SK-N-SH treated with all-trans-retinoic acid at 6 μM for 48 hours (cell line): ENCODE measurements at regions not wholly inside any gene's neighbourhood (a gene's known extent, or its start where the extent isn't known, plus 50 kb on each side); places are given as distances from the start of the nearest gene placed in this dataset.
A peak's percentile ranks its signal among the peaks of the same experiment; 100 is the strongest.

Experiments
- ATAC-seq: fragments of 200-7000 bp; cut with Tn5 transposase; 3 replicates; pipeline ENCODE4 v1.9.1; 2020; ENCODE audit warnings: mild to moderate bottlenecking, moderate library complexity
- ARNTL ChIP-seq: fragments of 450-650 bp; formaldehyde crosslinking; IDR thresholded peaks from 2 replicates; pipeline ENCODE4 v1.5.0; 2020; ENCODE audit warnings: low read depth, mild to moderate bottlenecking, moderate library complexity, borderline replicate concordance
- CSDC2 ChIP-seq: fragments of 250-450 bp; sonication (Bioruptor Pico); IDR thresholded peaks from 2 replicates; pipeline ENCODE4 v1.5.0; 2020; ENCODE audit warnings: mild to moderate bottlenecking, moderate library complexity
- ESRRG ChIP-seq: fragments of 250-450 bp; sonication (Bioruptor Pico); IDR thresholded peaks from 2 replicates; pipeline ENCODE4 v1.6.1; 2021; ENCODE audit warnings: mild to moderate bottlenecking
- GLIS3 ChIP-seq: fragments of 250-450 bp; sonication (Bioruptor Pico); IDR thresholded peaks from 2 replicates; pipeline ENCODE4 v1.5.0; 2020; ENCODE audit warnings: mild to moderate bottlenecking, moderate library complexity
- ISL1 ChIP-seq: fragments of 250-450 bp; sonication (Bioruptor Pico); IDR thresholded peaks from 2 replicates; pipeline ENCODE4 v2.1.2; 2022; ENCODE audit warnings: mild to moderate bottlenecking, moderate library complexity
- OSR1 ChIP-seq: fragments of 250-450 bp; sonication (Bioruptor Pico); IDR thresholded peaks from 2 replicates; pipeline ENCODE4 v1.8.0; 2022; ENCODE audit warnings: moderate library complexity, mild to moderate bottlenecking, inconsistent platforms
- PPARA ChIP-seq: fragments of 250-450 bp; sonication (Bioruptor Pico); IDR thresholded peaks from 2 replicates; pipeline ENCODE4 v1.5.0; 2020; ENCODE audit warnings: mild to moderate bottlenecking, borderline replicate concordance
- SNAI2 ChIP-seq: fragments of 250-450 bp; sonication (Bioruptor Pico); IDR thresholded peaks from 2 replicates; pipeline ENCODE4 v1.5.0; 2020; ENCODE audit warnings: mild to moderate bottlenecking, moderate library complexity
- TCF4 ChIP-seq: fragments of 250-450 bp; sonication (Bioruptor Pico); IDR thresholded peaks from 2 replicates; pipeline ENCODE4 v1.8.0; 2021; ENCODE audit warnings: mild to moderate bottlenecking, moderate library complexity, borderline replicate concordance
- TOX ChIP-seq: fragments of 250-450 bp; sonication (Bioruptor Pico); IDR thresholded peaks from 2 replicates; pipeline ENCODE4 v1.8.0; 2021; ENCODE audit warnings: mild to moderate bottlenecking, moderate library complexity, borderline replicate concordance
- ZC3H10 ChIP-seq: fragments of 250-450 bp; sonication (Bioruptor Pico); IDR thresholded peaks from 2 replicates; pipeline ENCODE4 v1.5.1; 2021; ENCODE audit warnings: mild to moderate bottlenecking, moderate library complexity
- ZFP30 ChIP-seq: fragments of 450-650 bp; formaldehyde crosslinking; IDR thresholded peaks from 2 replicates; pipeline ENCODE4 v1.5.0; 2022; ENCODE audit warnings: mild to moderate bottlenecking, moderate library complexity
- ZNF565 ChIP-seq: fragments of 450-650 bp; formaldehyde crosslinking; conservative IDR thresholded peaks from 2 replicates; pipeline ENCODE4 v1.5.0; 2020; ENCODE audit warnings: low read depth, mild to moderate bottlenecking, moderate library complexity
- ZNF70 ChIP-seq: fragments of 450-650 bp; formaldehyde crosslinking; IDR thresholded peaks from 2 replicates; pipeline ENCODE4 v1.5.0; 2020; ENCODE audit warnings: mild to moderate bottlenecking, moderate library complexity
- ZNF8 ChIP-seq: fragments of 450-650 bp; formaldehyde crosslinking; IDR thresholded peaks from 2 replicates; pipeline ENCODE4 v1.5.0; 2020; ENCODE audit warnings: mild to moderate bottlenecking, moderate library complexity
- TF ChIP-seq, protein P1 (sequence below): fragments of 250-450 bp; sonication (Bioruptor Pico); IDR thresholded peaks from 2 replicates; pipeline ENCODE4 v1.8.0; 2021; ENCODE audit warnings: low read depth, mild to moderate bottlenecking, moderate library complexity, borderline replicate concordance
- TF ChIP-seq, protein P2 (sequence below): fragments of 250-450 bp; sonication (Bioruptor Pico); IDR thresholded peaks from 2 replicates; pipeline ENCODE4 v1.8.0; 2020; ENCODE audit warnings: mild to moderate bottlenecking, moderate library complexity, borderline replicate concordance
- TF ChIP-seq, protein P3 (sequence below): fragments of 250-450 bp; sonication (Bioruptor Pico); IDR thresholded peaks from 2 replicates; pipeline ENCODE4 v1.5.0; 2020; ENCODE audit warnings: mild to moderate bottlenecking, moderate library complexity
- TF ChIP-seq, protein P4 (sequence below): fragments of 250-450 bp; sonication (Bioruptor Pico); IDR thresholded peaks from 2 replicates; pipeline ENCODE4 v1.5.1; 2021; ENCODE audit warnings: mild to moderate bottlenecking, moderate library complexity

DNA sequence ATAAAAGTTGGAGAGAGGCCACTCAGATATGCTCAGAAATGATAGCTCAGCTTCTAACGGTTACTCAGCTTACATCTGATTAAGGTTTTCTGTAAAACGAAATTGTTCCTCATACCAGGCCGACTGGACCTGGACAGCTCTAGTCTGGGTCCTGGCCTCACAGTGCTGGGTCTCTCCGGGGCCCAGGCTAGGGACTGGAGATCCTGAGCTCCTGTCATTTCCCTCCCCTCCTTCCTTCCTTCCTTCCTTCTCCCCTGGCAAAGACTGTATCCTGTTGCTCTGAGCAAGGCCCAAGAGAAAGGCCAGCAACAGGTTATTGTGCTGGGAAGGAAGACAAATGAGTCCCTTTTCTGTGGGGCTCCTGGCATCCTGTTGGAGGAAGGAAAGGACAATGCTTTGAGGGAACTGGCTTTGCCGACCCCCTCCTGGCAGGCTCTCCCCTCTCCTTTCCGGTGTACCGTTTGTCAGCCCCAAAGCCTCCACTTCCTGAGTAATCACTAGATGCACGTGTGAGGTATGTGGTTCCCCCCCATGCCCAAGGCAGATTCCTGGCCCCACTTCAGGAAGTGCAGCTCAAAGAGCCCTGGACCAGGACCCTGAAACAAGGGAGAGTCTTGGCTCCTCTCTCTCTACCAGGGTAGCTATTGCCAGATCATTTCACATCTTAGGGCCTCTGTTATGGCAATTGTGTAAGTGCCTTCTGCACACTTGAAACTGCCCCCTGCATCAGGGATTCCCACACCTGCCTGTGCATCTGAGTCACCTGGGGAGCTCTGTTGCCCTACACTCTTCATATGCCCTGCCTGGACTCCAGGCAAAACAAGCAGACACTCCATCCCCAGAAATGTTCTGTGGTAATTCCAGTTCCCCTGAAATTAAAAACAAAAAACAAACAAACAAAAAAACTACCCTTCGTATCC, 212.7 kb upstream of the FGGY start:
- ATAC-seq = peak; percentile 80
- TF ChIP-seq CSDC2 (CRISPR knock-in tag) (0 out of 2 replicates have a peak, but pooled peaks have one; percentile 28), OSR1 (CRISPR knock-in tag) (no peak)

DNA sequence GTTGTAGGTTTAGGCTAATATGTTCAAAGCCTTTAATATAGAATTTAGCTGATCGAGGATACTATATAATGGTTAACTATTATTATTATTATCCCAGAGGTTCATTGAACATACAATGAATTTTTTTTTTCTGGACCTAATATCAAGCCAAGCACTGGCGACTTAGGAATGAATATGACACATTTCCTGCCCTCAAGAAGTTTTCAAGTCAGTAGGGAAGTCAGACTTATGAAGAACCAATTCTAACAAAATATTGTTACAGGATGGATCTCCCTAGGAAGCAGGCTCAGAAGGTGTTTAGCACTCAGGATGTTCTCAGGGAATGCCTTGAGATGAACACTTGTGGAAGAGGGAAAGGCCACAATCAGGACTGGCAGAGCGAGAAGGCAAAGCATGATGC, 211.8 kb upstream of the FGGY start:
- TF ChIP-seq, protein P1, sequence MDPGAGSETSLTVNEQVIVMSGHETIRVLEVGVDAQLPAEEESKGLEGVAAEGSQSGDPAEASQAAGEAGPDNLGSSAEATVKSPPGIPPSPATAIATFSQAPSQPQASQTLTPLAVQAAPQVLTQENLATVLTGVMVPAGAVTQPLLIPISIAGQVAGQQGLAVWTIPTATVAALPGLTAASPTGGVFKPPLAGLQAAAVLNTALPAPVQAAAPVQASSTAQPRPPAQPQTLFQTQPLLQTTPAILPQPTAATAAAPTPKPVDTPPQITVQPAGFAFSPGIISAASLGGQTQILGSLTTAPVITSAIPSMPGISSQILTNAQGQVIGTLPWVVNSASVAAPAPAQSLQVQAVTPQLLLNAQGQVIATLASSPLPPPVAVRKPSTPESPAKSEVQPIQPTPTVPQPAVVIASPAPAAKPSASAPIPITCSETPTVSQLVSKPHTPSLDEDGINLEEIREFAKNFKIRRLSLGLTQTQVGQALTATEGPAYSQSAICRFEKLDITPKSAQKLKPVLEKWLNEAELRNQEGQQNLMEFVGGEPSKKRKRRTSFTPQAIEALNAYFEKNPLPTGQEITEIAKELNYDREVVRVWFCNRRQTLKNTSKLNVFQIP = no peak
- TF ChIP-seq PPARA (CRISPR knock-in tag) = no peak
- TF ChIP-seq ESRRG = no peak
- TF ChIP-seq, protein P2, sequence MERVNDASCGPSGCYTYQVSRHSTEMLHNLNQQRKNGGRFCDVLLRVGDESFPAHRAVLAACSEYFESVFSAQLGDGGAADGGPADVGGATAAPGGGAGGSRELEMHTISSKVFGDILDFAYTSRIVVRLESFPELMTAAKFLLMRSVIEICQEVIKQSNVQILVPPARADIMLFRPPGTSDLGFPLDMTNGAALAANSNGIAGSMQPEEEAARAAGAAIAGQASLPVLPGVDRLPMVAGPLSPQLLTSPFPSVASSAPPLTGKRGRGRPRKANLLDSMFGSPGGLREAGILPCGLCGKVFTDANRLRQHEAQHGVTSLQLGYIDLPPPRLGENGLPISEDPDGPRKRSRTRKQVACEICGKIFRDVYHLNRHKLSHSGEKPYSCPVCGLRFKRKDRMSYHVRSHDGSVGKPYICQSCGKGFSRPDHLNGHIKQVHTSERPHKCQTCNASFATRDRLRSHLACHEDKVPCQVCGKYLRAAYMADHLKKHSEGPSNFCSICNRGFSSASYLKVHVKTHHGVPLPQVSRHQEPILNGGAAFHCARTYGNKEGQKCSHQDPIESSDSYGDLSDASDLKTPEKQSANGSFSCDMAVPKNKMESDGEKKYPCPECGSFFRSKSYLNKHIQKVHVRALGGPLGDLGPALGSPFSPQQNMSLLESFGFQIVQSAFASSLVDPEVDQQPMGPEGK (CRISPR knock-in tag) = no peak
- TF ChIP-seq ZNF565 (CRISPR knock-in tag) = no peak
- TF ChIP-seq TCF4 (CRISPR knock-in tag) = no peak
- TF ChIP-seq SNAI2 = no peak
- no peak for TF ChIP-seq TOX (CRISPR knock-in tag)
- TF ChIP-seq ISL1 (CRISPR knock-in tag) = no peak
- TF ChIP-seq, protein P3, sequence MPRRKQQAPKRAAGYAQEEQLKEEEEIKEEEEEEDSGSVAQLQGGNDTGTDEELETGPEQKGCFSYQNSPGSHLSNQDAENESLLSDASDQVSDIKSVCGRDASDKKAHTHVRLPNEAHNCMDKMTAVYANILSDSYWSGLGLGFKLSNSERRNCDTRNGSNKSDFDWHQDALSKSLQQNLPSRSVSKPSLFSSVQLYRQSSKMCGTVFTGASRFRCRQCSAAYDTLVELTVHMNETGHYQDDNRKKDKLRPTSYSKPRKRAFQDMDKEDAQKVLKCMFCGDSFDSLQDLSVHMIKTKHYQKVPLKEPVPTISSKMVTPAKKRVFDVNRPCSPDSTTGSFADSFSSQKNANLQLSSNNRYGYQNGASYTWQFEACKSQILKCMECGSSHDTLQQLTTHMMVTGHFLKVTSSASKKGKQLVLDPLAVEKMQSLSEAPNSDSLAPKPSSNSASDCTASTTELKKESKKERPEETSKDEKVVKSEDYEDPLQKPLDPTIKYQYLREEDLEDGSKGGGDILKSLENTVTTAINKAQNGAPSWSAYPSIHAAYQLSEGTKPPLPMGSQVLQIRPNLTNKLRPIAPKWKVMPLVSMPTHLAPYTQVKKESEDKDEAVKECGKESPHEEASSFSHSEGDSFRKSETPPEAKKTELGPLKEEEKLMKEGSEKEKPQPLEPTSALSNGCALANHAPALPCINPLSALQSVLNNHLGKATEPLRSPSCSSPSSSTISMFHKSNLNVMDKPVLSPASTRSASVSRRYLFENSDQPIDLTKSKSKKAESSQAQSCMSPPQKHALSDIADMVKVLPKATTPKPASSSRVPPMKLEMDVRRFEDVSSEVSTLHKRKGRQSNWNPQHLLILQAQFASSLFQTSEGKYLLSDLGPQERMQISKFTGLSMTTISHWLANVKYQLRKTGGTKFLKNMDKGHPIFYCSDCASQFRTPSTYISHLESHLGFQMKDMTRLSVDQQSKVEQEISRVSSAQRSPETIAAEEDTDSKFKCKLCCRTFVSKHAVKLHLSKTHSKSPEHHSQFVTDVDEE = no peak
- TF ChIP-seq ZNF70 (CRISPR knock-in tag) = no peak
- ATAC-seq = no peak

DNA sequence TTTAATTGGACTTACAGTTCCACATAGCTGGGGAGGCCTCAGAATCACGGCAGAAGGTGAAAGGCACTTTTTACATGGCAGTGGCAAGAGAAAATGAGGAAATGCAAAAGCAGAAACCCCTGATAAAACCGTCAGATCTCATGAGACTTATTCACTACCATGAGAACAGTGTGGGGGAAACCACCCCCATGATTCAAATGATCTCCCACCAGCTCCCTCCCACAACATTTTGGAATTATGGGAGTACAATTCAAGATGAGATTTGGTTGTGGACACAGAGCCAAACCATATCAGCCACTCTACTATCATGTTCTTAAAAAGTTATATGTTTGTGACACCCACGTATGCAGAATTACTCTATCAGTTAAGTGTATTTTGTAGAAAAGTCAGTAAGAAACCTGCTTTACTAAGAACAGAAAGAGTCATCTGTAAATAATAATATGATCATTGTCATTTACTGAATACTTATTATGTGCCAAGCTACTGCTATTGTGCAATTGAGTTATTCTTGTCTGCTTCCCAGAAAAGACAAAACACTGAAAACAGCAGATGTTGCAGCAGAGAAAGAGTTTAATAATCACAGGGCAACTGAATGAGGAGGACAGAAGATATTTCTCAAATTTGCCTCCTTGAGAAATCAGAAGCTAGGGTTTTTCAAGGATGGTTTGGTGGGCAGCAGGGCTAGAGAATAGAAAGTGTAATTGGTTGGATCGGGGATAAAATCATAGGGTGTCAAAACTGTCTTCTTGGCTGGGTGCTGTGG, 207.7 kb upstream of the FGGY start:
- no peak for ATAC-seq
- TF ChIP-seq, protein P4, sequence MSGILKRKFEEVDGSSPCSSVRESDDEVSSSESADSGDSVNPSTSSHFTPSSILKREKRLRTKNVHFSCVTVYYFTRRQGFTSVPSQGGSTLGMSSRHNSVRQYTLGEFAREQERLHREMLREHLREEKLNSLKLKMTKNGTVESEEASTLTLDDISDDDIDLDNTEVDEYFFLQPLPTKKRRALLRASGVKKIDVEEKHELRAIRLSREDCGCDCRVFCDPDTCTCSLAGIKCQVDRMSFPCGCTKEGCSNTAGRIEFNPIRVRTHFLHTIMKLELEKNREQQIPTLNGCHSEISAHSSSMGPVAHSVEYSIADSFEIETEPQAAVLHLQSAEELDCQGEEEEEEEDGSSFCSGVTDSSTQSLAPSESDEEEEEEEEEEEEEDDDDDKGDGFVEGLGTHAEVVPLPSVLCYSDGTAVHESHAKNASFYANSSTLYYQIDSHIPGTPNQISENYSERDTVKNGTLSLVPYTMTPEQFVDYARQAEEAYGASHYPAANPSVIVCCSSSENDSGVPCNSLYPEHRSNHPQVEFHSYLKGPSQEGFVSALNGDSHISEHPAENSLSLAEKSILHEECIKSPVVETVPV (CRISPR knock-in tag) = no peak
- TF ChIP-seq ZC3H10 (CRISPR knock-in tag) = no peak
- TF ChIP-seq, protein P1 = no peak
- TF ChIP-seq ISL1 (CRISPR knock-in tag) = no peak
- TF ChIP-seq PPARA (CRISPR knock-in tag) = no peak
- TF ChIP-seq, protein P2 (CRISPR knock-in tag) = no peak
- TF ChIP-seq OSR1 (CRISPR knock-in tag) = no peak
- no peak for TF ChIP-seq GLIS3
- TF ChIP-seq ZNF8 = no peak
- no peak for TF ChIP-seq ZFP30 (CRISPR knock-in tag)
- no peak for TF ChIP-seq TCF4 (CRISPR knock-in tag)
- TF ChIP-seq ZNF70 (CRISPR knock-in tag) = no peak
- no peak for TF ChIP-seq ARNTL
